ENCODE measurements at regions not wholly inside any gene's neighbourhood (a gene's known extent, or its start where the extent isn't known, plus 50 kb on each side); places are given as distances from the start of the nearest gene placed in this dataset.
A peak's percentile ranks its signal among the peaks of the same experiment; 100 is the strongest.

DNA sequence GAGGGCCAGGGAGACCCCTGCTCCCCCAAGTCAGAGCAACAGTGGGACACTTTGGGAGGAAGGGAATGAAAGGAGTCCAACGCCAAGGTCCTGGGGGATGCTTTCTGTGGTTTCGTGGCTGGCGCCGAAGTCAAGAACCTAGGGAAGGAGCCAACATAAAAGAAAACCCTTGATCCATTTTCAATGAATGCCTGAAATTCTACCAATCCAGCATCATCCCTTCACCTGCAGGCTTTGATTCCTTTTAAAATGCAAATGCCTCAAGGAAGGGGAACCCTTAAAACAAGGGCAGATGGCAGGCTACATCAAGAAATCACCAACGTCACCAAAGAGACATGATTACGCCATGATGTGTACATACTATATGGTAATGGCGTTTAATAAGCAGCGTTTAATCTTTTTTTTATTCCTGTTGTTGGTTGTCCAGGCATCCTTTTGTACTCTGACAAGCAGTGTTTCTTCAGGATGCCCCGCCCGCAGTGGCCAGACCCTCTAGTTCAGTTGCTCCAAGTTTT lies 123.3 kb upstream of the SLC1A4 start:
- 44 to 53% methylated on average over 10 of the region's 10 CpGs for WGBS, 2 donors
- Histone ChIP-seq H3K9ac (ENCODE audit: insufficient read depth in 1 of 2, low read length in 2 of 2) (no peak overlapping the region), H3K4me1 (ENCODE audit: control insufficient read depth in 5 of 5, insufficient read depth in 5 of 5, low read length in 5 of 5) (peaks cover 0 to 12% (median 2%) of the 10 kb centered on the region in 5 donors), H3K4me3 (no peak overlapping the region), H3K27me3 (ENCODE audit: control insufficient read depth in 3 of 3, insufficient read depth in 3 of 3, low read length in 2 of 3) (no peaks in the 10 kb centered on the region), H3K36me3 (ENCODE audit: control insufficient read depth in 4 of 4, insufficient read depth in 4 of 4, low read length in 4 of 4) (no peaks in the 10 kb centered on the region), H3K27ac (ENCODE audit: low read depth in 1 of 2, low read length in 1 of 2) (no peak overlapping the region), H3K9me3 (ENCODE audit: control insufficient read depth in 4 of 4, insufficient read depth in 3 of 4, low read length in 3 of 4) (no peaks in the 10 kb centered on the region)
- ATAC-seq (ENCODE audit: insufficient read depth, low FRiP score) (no peak), DNase-seq (no peak)
- no peak for TF ChIP-seq CTCF (IDR thresholded peaks at IDR 0.05; ENCODE audit: control extremely low read depth, extremely low read depth)

DNA sequence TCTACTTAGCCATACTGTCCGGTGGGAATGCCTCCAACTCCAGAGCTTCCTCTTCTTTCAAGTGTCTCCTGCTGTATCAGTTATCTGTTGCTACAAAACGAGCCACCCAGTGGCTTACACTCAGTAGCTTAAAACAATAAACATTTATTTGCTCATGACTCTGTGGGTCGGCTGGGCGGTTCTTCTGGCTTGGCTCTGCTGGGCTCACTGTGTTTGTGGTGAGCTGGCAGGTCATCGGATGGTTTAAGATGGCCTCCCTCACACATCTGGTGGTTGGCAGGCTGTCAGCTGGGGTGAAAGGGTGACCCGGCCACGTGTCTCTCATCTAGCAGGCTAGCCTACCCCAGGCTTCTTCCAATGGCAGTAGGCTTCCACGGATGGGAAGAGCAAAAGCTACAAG lies 122.4 kb upstream of the SLC1A4 start:
- no peak overlapping the region for H3K4me3 ChIP-seq
- H3K36me3 ChIP-seq (ENCODE audit: control insufficient read depth in 4 of 4, insufficient read depth in 4 of 4, low read length in 4 of 4): no peaks in the 10 kb centered on the region
- no peaks in the 10 kb centered on the region for H3K27me3 ChIP-seq (ENCODE audit: control insufficient read depth in 3 of 3, insufficient read depth in 3 of 3, low read length in 2 of 3)
- no peak overlapping the region for H3K9ac ChIP-seq (ENCODE audit: insufficient read depth in 1 of 2, low read length in 2 of 2)
- no peak overlapping the region for H3K27ac ChIP-seq (ENCODE audit: low read depth in 1 of 2, low read length in 1 of 2)
- DNase-seq: peak; percentile 55 to 69 (median 59)
- TF ChIP-seq CTCF (IDR thresholded peaks at IDR 0.05; ENCODE audit: control extremely low read depth, extremely low read depth): no peak
- no peak for ATAC-seq (ENCODE audit: insufficient read depth, low FRiP score)
- peaks cover 0 to 12% (median 2%) of the 10 kb centered on the region in 5 donors for H3K4me1 ChIP-seq (ENCODE audit: control insufficient read depth in 5 of 5, insufficient read depth in 5 of 5, low read length in 5 of 5)
- no peaks in the 10 kb centered on the region for H3K9me3 ChIP-seq (ENCODE audit: control insufficient read depth in 4 of 4, insufficient read depth in 3 of 4, low read length in 3 of 4)
- 49 to 70% methylated on average over 8 of the region's 8 CpGs for WGBS, 2 donors

GRCh38 chr2:64867253-64867996 lies 121.8 kb upstream of the SLC1A4 start:
- Histone ChIP-seq H3K4me1 (ENCODE audit: control insufficient read depth in 5 of 5, insufficient read depth in 5 of 5, low read length in 5 of 5) (peaks cover 0 to 12% (median 2%) of the 10 kb centered on the region in 5 donors), H3K9me3 (ENCODE audit: control insufficient read depth in 4 of 4, insufficient read depth in 3 of 4, low read length in 3 of 4) (no peaks in the 10 kb centered on the region), H3K27me3 (ENCODE audit: control insufficient read depth in 3 of 3, insufficient read depth in 3 of 3, low read length in 2 of 3) (no peaks in the 10 kb centered on the region), H3K36me3 (ENCODE audit: control insufficient read depth in 4 of 4, insufficient read depth in 4 of 4, low read length in 4 of 4) (no peaks in the 10 kb centered on the region), H3K9ac (ENCODE audit: insufficient read depth in 1 of 2, low read length in 2 of 2) (no peak overlapping the region), H3K4me3 (no peak overlapping the region), H3K27ac (ENCODE audit: low read depth in 1 of 2, low read length in 1 of 2) (no peak overlapping the region)
- 85 to 89% methylated on average over 9 of the region's 9 CpGs for WGBS, 2 donors
- TF ChIP-seq CTCF (IDR thresholded peaks at IDR 0.05; ENCODE audit: control extremely low read depth, extremely low read depth): no peak
- DNase-seq (no peak), ATAC-seq (ENCODE audit: insufficient read depth, low FRiP score) (no peak)
